HEK293T (cell line): ENCODE measurements at regions not wholly inside any gene's neighbourhood (a gene's known extent, or its start where the extent isn't known, plus 50 kb on each side); places are given as distances from the start of the nearest gene placed in this dataset.

ENCODE experiments used
- CTCF ChIA-PET: fragments of 350-600 bp; formaldehyde crosslinking; extraction: SDS; loops from one replicate; lab custom pipeline; 2021; ENCODE audit warnings: antibody characterized with exemption, inconsistent platforms; lab: Yijun Ruan, JAX
- POLR2A ChIA-PET: fragments of 350-600 bp; formaldehyde crosslinking; extraction: SDS; loops from one replicate; lab custom pipeline; 2020; ENCODE audit warnings: antibody characterized with exemption, inconsistent platforms; lab: Yijun Ruan, JAX
- DNase-seq: peaks from one replicate; pipeline ENCODE4 v3.0.0; 2012; ENCODE audit warnings: mixed read lengths; ENCODE audit errors: extremely low spot score
- ARNT ChIP-seq: fragments of 450-650 bp; IDR thresholded peaks from 2 replicates; pipeline ENCODE4 v1.6.1; 2017; ENCODE audit warnings: mild to moderate bottlenecking
- BHLHE40 ChIP-seq: fragments of 450-650 bp; IDR thresholded peaks from 2 replicates; pipeline ENCODE4 v1.6.1; 2016; ENCODE audit warnings: mild to moderate bottlenecking, moderate library complexity, borderline replicate concordance
- CTBP1 ChIP-seq: fragments of 450-650 bp; IDR thresholded peaks from 2 replicates; pipeline ENCODE4 v1.6.1; 2016; ENCODE audit warnings: borderline replicate concordance
- ELF4 ChIP-seq: fragments of 450-650 bp; IDR thresholded peaks from 2 replicates; pipeline ENCODE4 v1.6.1; 2017; ENCODE audit warnings: antibody characterized with exemption
- FOXA1 ChIP-seq: fragments of 450-650 bp; IDR thresholded peaks from 2 replicates; pipeline ENCODE4 v1.6.1; 2016; ENCODE audit warnings: mild to moderate bottlenecking
- FOXK2 ChIP-seq: fragments of 450-650 bp; IDR thresholded peaks from 2 replicates; pipeline ENCODE4 v1.6.1; 2016; ENCODE audit warnings: mild to moderate bottlenecking
- FOXM1 ChIP-seq: fragments of 450-650 bp; IDR thresholded peaks from 2 replicates; pipeline ENCODE4 v1.6.1; 2017; ENCODE audit warnings: mild to moderate bottlenecking, borderline replicate concordance
- HDGF ChIP-seq: fragments of 450-650 bp; IDR thresholded peaks from 2 replicates; pipeline ENCODE4 v1.6.1; 2017; ENCODE audit warnings: antibody characterized with exemption, borderline replicate concordance
- L3MBTL2 ChIP-seq: fragments of 450-650 bp; conservative IDR thresholded peaks from 2 replicates; pipeline ENCODE4 v1.6.1; 2016; ENCODE audit warnings: mild to moderate bottlenecking
- LEF1 ChIP-seq: fragments of 450-650 bp; IDR thresholded peaks from 2 replicates; pipeline ENCODE4 v1.6.1; 2017; ENCODE audit warnings: mild to moderate bottlenecking, borderline replicate concordance
- NFRKB ChIP-seq: fragments of 450-650 bp; IDR thresholded peaks from 2 replicates; pipeline ENCODE4 v1.6.1; 2016; ENCODE audit warnings: mild to moderate bottlenecking, moderate library complexity
- PKNOX1 ChIP-seq: fragments of 450-650 bp; IDR thresholded peaks from 2 replicates; pipeline ENCODE4 v1.6.1; 2016
- SP1 ChIP-seq: fragments of 450-650 bp; IDR thresholded peaks from 2 replicates; pipeline ENCODE4 v1.6.1; 2017
- SUZ12 ChIP-seq: fragments of 450-650 bp; IDR thresholded peaks from 2 replicates; pipeline ENCODE4 v1.6.1; 2016; ENCODE audit warnings: mild to moderate bottlenecking
- TARDBP ChIP-seq: fragments of 450-650 bp; IDR thresholded peaks from 2 replicates; pipeline ENCODE4 v1.6.1; 2016
- ZNF384 ChIP-seq: fragments of 450-650 bp; IDR thresholded peaks from 2 replicates; pipeline ENCODE4 v1.6.1; 2016

- CTCF ChIA-PET, result no interaction called here
Observed at GRCh38 chr1:170819781-170820180, 115.6 kb upstream of the MROH9 start.

GRCh38 chr1:170823120-170823519 lies 112.2 kb upstream of the MROH9 start:
- ChIA-PET POLR2A (no interaction called here), CTCF (no interaction called here)
- TF ChIP-seq ARNT (no peak), CTBP1 (no peak), FOXM1 (no peak)
- no peak for DNase-seq

More at GRCh38 chr1:170819781-170820180, 115.6 kb upstream of the MROH9 start:
- no peak for DNase-seq
- no peak for TF ChIP-seq L3MBTL2
- no peak for TF ChIP-seq ELF4
- TF ChIP-seq FOXK2, result no peak
- TF ChIP-seq SP1, result no peak
- no peak for TF ChIP-seq PKNOX1
- POLR2A ChIA-PET, result no interaction called here

- CTCF ChIA-PET, result no interaction called here
Observed at GRCh38 chr1:170831276-170831675, 104.1 kb upstream of the MROH9 start.

GRCh38 chr1:170836141-170836540 lies 99.2 kb upstream of the MROH9 start:
- DNase-seq, result no peak
- TF ChIP-seq ZNF384 (no peak), ARNT (no peak), PKNOX1 (no peak), SP1 (no peak), HDGF (no peak), BHLHE40 (no peak), LEF1 (no peak)
- CTCF ChIA-PET, result no interaction called here
- POLR2A ChIA-PET, result no interaction called here

More at GRCh38 chr1:170831276-170831675, 104.1 kb upstream of the MROH9 start:
- POLR2A ChIA-PET, result no interaction called here
- DNase-seq, result no peak
- no peak for TF ChIP-seq L3MBTL2
- no peak for TF ChIP-seq FOXM1
- no peak for TF ChIP-seq ELF4
- no peak for TF ChIP-seq BHLHE40
- no peak for TF ChIP-seq TARDBP
- TF ChIP-seq ARNT, result no peak
- TF ChIP-seq SP1, result no peak
- TF ChIP-seq FOXK2, result no peak
- no peak for TF ChIP-seq CTBP1
- no peak for TF ChIP-seq FOXA1
- TF ChIP-seq HDGF, result no peak
- no peak for TF ChIP-seq LEF1
- TF ChIP-seq PKNOX1, result no peak
- TF ChIP-seq SUZ12, result no peak
- TF ChIP-seq NFRKB, result no peak
- TF ChIP-seq ZNF384, result no peak

- no peak for DNase-seq
- POLR2A ChIA-PET, result no interaction called here
- CTCF ChIA-PET, result no interaction called here
- TF ChIP-seq FOXK2, result no peak
- no peak for TF ChIP-seq PKNOX1
- no peak for TF ChIP-seq TARDBP
- no peak for TF ChIP-seq HDGF
- TF ChIP-seq ZNF384, result no peak
- no peak for TF ChIP-seq FOXA1
Observed at GRCh38 chr1:170840371-170840770, 95.0 kb upstream of the MROH9 start.

GRCh38 chr1:170853302-170853701 lies 82.0 kb upstream of the MROH9 start:
- CTCF ChIA-PET, result no interaction called here
- POLR2A ChIA-PET, result no interaction called here
- no peak for DNase-seq
- TF ChIP-seq ARNT (no peak), TARDBP (no peak), CTBP1 (no peak), FOXK2 (no peak), BHLHE40 (no peak), NFRKB (no peak), L3MBTL2 (no peak), LEF1 (no peak), FOXM1 (no peak), SP1 (no peak), PKNOX1 (no peak), SUZ12 (no peak), ZNF384 (no peak), HDGF (no peak), ELF4 (no peak), FOXA1 (no peak)
